WTC11 (cell line): ENCODE measurements at regions not wholly inside any gene's neighbourhood (a gene's known extent, or its start where the extent isn't known, plus 50 kb on each side); places are given as distances from the start of the nearest gene placed in this dataset.
"Not testable (repeated sequence)": the region's sequence is repeated elsewhere in the genome, so short reads cannot be mapped to it uniquely, and the experiment has no call there.

Experiments
- ATAC-seq: fragments of 200-7000 bp; cut with Tn5 transposase; 2 replicates; pipeline ENCODE4 v1.10.0; 2021; ENCODE audit warnings: mild to moderate bottlenecking, moderate library complexity
- CTCF ChIA-PET: fragments of 300-600 bp; sonication (Branson Sonifier 250); formaldehyde crosslinking; loops from one replicate; lab custom pipeline; 2021; ENCODE audit warnings: antibody characterized with exemption; lab: Charles Lee
- POLR2A ChIA-PET: fragments of 350-600 bp; sonication (Branson Sonifier 250); formaldehyde crosslinking; loops from one replicate; lab custom pipeline; 2021; ENCODE audit warnings: antibody characterized with exemption; lab: Charles Lee
- DNase-seq: peaks from one replicate; pipeline ENCODE4 v3.0.0; 2021; ENCODE audit warnings: low spot score
- H3K27ac Mint-ChIP-seq: 2 replicates; pipeline ENCODE4 v1.8.0; 2021; ENCODE audit warnings: mixed read lengths
- H3K27me3 Mint-ChIP-seq: 2 replicates; pipeline ENCODE4 v1.8.0; 2021; ENCODE audit warnings: low read depth, mild to moderate bottlenecking, moderate library complexity, mixed read lengths
- H3K36me3 Mint-ChIP-seq: 2 replicates; pipeline ENCODE4 v1.8.0; 2021; ENCODE audit warnings: mixed read lengths
- H3K4me1 Mint-ChIP-seq: 2 replicates; pipeline ENCODE4 v1.8.0; 2022; ENCODE audit warnings: mixed read lengths
- H3K4me3 Mint-ChIP-seq: 2 replicates; pipeline ENCODE4 v1.8.0; 2021; ENCODE audit warnings: mild to moderate bottlenecking, moderate library complexity, mixed read lengths
- H3K9me3 Mint-ChIP-seq: 2 replicates; pipeline ENCODE4 v1.8.0; 2021; ENCODE audit warnings: mixed read lengths
- ATF6 ChIP-seq: sonication (generic); formaldehyde crosslinking; IDR thresholded peaks from 2 replicates; pipeline ENCODE4 v1.8.1; 2023; ENCODE audit warnings: mild to moderate bottlenecking, missing genetic modification reagents
- E2F1 ChIP-seq: sonication (generic); formaldehyde crosslinking; IDR thresholded peaks from 2 replicates; pipeline ENCODE4 v1.8.0; 2022; ENCODE audit warnings: mild to moderate bottlenecking, missing genetic modification reagents
- ERG ChIP-seq: fragments of 250-450 bp; sonication (Bioruptor Pico); IDR thresholded peaks from 2 replicates; pipeline ENCODE4 v1.8.0; 2021; ENCODE audit warnings: mild to moderate bottlenecking
- FOXP4 ChIP-seq: sonication (generic); formaldehyde crosslinking; IDR thresholded peaks from 2 replicates; pipeline ENCODE4 v1.8.0; 2022; ENCODE audit warnings: mild to moderate bottlenecking, missing genetic modification reagents
- IRF1 ChIP-seq: sonication (generic); formaldehyde crosslinking; IDR thresholded peaks from 2 replicates; pipeline ENCODE4 v1.8.0; 2023; ENCODE audit warnings: missing genetic modification reagents
- MYBL2 ChIP-seq: sonication (generic); formaldehyde crosslinking; IDR thresholded peaks from 2 replicates; pipeline ENCODE4 v1.8.1; 2023; ENCODE audit warnings: mild to moderate bottlenecking, moderate library complexity, missing genetic modification reagents
- NFATC4 ChIP-seq: fragments of 250-450 bp; sonication (Bioruptor Pico); IDR thresholded peaks from 2 replicates; pipeline ENCODE4 v1.9.0; 2021; ENCODE audit warnings: mild to moderate bottlenecking
- SMAD3 ChIP-seq: sonication (generic); formaldehyde crosslinking; IDR thresholded peaks from 2 replicates; pipeline ENCODE4 v1.8.0; 2022; ENCODE audit warnings: missing genetic modification reagents, mild to moderate bottlenecking, borderline replicate concordance
- SP1 ChIP-seq: sonication (generic); formaldehyde crosslinking; conservative IDR thresholded peaks from 2 replicates; pipeline ENCODE4 v1.8.1; 2022; ENCODE audit warnings: missing genetic modification reagents
- TEAD4 ChIP-seq: sonication (generic); formaldehyde crosslinking; IDR thresholded peaks from 2 replicates; pipeline ENCODE4 v1.8.0; 2022; ENCODE audit warnings: mild to moderate bottlenecking, missing genetic modification reagents
- USF2 ChIP-seq: sonication (generic); formaldehyde crosslinking; IDR thresholded peaks from 2 replicates; pipeline ENCODE4 v1.8.1; 2023; ENCODE audit warnings: mild to moderate bottlenecking, missing genetic modification reagents, moderate library complexity
- ZNF281 ChIP-seq: sonication (generic); formaldehyde crosslinking; IDR thresholded peaks from 2 replicates; pipeline ENCODE4 v1.8.0; 2023; ENCODE audit warnings: mild to moderate bottlenecking, missing genetic modification reagents
- ZNF317 ChIP-seq: sonication (generic); formaldehyde crosslinking; IDR thresholded peaks from 2 replicates; pipeline ENCODE4 v1.8.1; 2023; ENCODE audit warnings: low read depth, mild to moderate bottlenecking, moderate library complexity, missing genetic modification reagents, borderline replicate concordance
- ZNF423 ChIP-seq: fragments of 250-450 bp; sonication (Bioruptor Pico); IDR thresholded peaks from 2 replicates; pipeline ENCODE4 v2.1.2; 2022; ENCODE audit warnings: mild to moderate bottlenecking, moderate library complexity
- ZNF512 ChIP-seq: sonication (generic); formaldehyde crosslinking; IDR thresholded peaks from 2 replicates; pipeline ENCODE4 v1.8.1; 2022; ENCODE audit warnings: missing genetic modification reagents, borderline replicate concordance
- ZSCAN18 ChIP-seq: fragments of 250-450 bp; sonication (Bioruptor Pico); IDR thresholded peaks from 2 replicates; pipeline ENCODE4 v2.1.2; 2022; ENCODE audit warnings: mild to moderate bottlenecking, moderate library complexity

- H3K4me3 Mint-ChIP-seq: no peak overlapping the region
- no peak overlapping the region for H3K27ac Mint-ChIP-seq
- no peak for DNase-seq
- H3K4me1 Mint-ChIP-seq: no peaks in the 10 kb centered on the region
- no peaks in the 10 kb centered on the region for H3K27me3 Mint-ChIP-seq
- ATAC-seq: no peak
- peaks cover 10% of the 10 kb centered on the region for H3K9me3 Mint-ChIP-seq
- ChIA-PET POLR2A (interaction anchor here (1.5 kb wide), 1 partner anchor 15 kb away, joined by 3 read pairs; no protein-coding TSS in a partner anchor), CTCF (no interaction called here)
- TF ChIP-seq ERG (no peak), E2F1 (CRISPR knock-in tag) (no peak)
- H3K36me3 Mint-ChIP-seq: no peaks in the 10 kb centered on the region
These were observed 98.5 kb upstream of the KDM7A start for GRCh38 chr7:140275069-140275965.

- Mint-ChIP-seq H3K9me3 (peaks cover 10% of the 10 kb centered on the region), H3K36me3 (no peaks in the 10 kb centered on the region), H3K27me3 (no peaks in the 10 kb centered on the region), H3K4me3 (no peak overlapping the region), H3K4me1 (no peaks in the 10 kb centered on the region), H3K27ac (no peak overlapping the region)
- TF ChIP-seq NFATC4 (CRISPR knock-in tag) (no peak), SP1 (CRISPR knock-in tag) (no peak), IRF1 (CRISPR knock-in tag) (no peak), ZNF512 (CRISPR knock-in tag) (no peak), SMAD3 (no peak), MYBL2 (CRISPR knock-in tag) (no peak), ATF6 (CRISPR knock-in tag) (no peak), ZNF281 (CRISPR knock-in tag) (no peak), USF2 (CRISPR knock-in tag) (no peak), ZSCAN18 (CRISPR knock-in tag) (no peak), TEAD4 (CRISPR knock-in tag) (no peak), FOXP4 (CRISPR knock-in tag) (no peak), ZNF317 (no peak), ZNF423 (CRISPR knock-in tag) (no peak)
- ATAC-seq: no peak
- ChIA-PET POLR2A (interaction anchor here (1.5 kb wide), 1 partner anchor 14 kb away, joined by 3 read pairs; no protein-coding TSS in a partner anchor), CTCF (no interaction called here)
- no peak for DNase-seq
These were observed 96.6 kb upstream of the KDM7A start for GRCh38 chr7:140273417-140273816.

GRCh38 chr7:140271643-140271968, 94.8 kb upstream of the KDM7A start:
- H3K27ac Mint-ChIP-seq, DNase-seq, H3K36me3 Mint-ChIP-seq, H3K4me3 Mint-ChIP-seq, ATAC-seq, H3K4me1 Mint-ChIP-seq, POLR2A ChIA-PET, H3K27me3 Mint-ChIP-seq: not testable (repeated sequence)
- peaks cover 10% of the 10 kb centered on the region for H3K9me3 Mint-ChIP-seq
- CTCF ChIA-PET: interaction anchor here (0.6 kb wide), 1 partner anchor 16 kb away, joined by 3 read pairs; no protein-coding TSS in a partner anchor
